Heart right ventricle (tissue), 16 donors: ENCODE measurements at regions not wholly inside any gene's neighbourhood (a gene's known extent, or its start where the extent isn't known, plus 50 kb on each side); places are given as distances from the start of the nearest gene placed in this dataset.

Experiments
- ATAC-seq, 8 donors: fragments of 200-7000 bp; cut with Tn5 transposase; one replicate each; pipeline ENCODE4 v1.9.1; 2020; ENCODE audit warnings: mild to moderate bottlenecking in 8 of 8, moderate library complexity in 8 of 8, moderate number of reproducible peaks in 1 of 8
- DNase-seq, 2 donors: peaks; one replicate each; pipeline ENCODE4 v3.0.0-alpha.2; 2020
- H3K27ac ChIP-seq, 10 donors: fragments of 200-600 bp; sonication (generic) in 2 of 10; one replicate each; pipeline versions ENCODE4 v1.5.0 to v1.8.0; 2020 to 2022; ENCODE audit warnings: mild to moderate bottlenecking in 3 of 10
- H3K27me3 ChIP-seq, 7 donors: fragments of 200-600 bp; one replicate each; pipeline ENCODE4 v1.8.0; 2021 to 2022; ENCODE audit warnings: mild to moderate bottlenecking in 2 of 7
- H3K36me3 ChIP-seq, 9 donors: fragments of 200-600 bp; sonication (generic) in 1 of 9; one replicate each; pipeline versions ENCODE4 v1.5.0 to v1.8.0; 2020 to 2022; ENCODE audit warnings: mild to moderate bottlenecking in 2 of 9
- H3K4me1 ChIP-seq, 9 donors: fragments of 200-600 bp; sonication (generic) in 1 of 9; one replicate each; pipeline versions ENCODE4 v1.5.0 to v1.8.0; 2020 to 2022; ENCODE audit warnings: mild to moderate bottlenecking in 4 of 9
- H3K4me3 ChIP-seq, 10 donors: fragments of 200-600 bp; sonication (generic) in 2 of 10; one replicate each; pipeline versions ENCODE4 v1.5.0 to v1.8.0; 2020 to 2022; ENCODE audit warnings: mild to moderate bottlenecking in 7 of 10, moderate library complexity in 2 of 10
- H3K9me3 ChIP-seq, 11 donors: fragments of 200-600 bp in 10 of 11; sonication (generic) in 2 of 11; one replicate each; pipeline versions ENCODE4 v1.5.0 to v1.8.0; 2013 to 2022; ENCODE audit warnings: mild to moderate bottlenecking in 2 of 11, control low read depth in 1 of 11, moderate library complexity in 1 of 11
- WGBS, 2 donors: extraction: QIAGEN DNeasy Blood & Tissue Kit; methylation state at CpG; one replicate each; pipeline ENCODE4 v1.1.7; 2013; ENCODE audit warnings: inconsistent platforms in 1 of 2; 5-methylcytosine and 5-hydroxymethylcytosine counted together
- intact Hi-C, 10 donors: fragments of 100-400 bp; cut with DNase I; formaldehyde crosslinking; loops; one replicate each; pipeline versions ENCODE4 v1.11.1 to v1.14.2; 2022
- TF ChIP-seq, protein P1 (sequence below), 9 donors: fragments of 200-600 bp; sonication (generic) in 2 of 9; IDR thresholded peaks; one replicate each; pipeline versions ENCODE4 v1.5.0 to v1.8.0; 2021 to 2022; ENCODE audit warnings: antibody characterized with exemption in 9 of 9, mild to moderate bottlenecking in 5 of 9, moderate library complexity in 1 of 9
- donor health status: Arrhythmogenic right ventricular cardiomyopathy.
- donor health status: ischemic (EF 13 %, LVEDD 7.1; RV severe dilation, severe dysfunction).
- donor health status: healthy with polysubstance abuse.
- donor health status: DM: no; HTN: yes; CAD: no.
- donor health status: DM: no; HTN: no; CAD: no.
- donor health status: ischemic (EF 25% LVEDD 6.9; RV normal size, moderate dysfunction).
- donor health status: ischemic (EF 25% LVEDD 5.7; RV mildly dilated, moderate dysfunction).
- donor health status: healthy.
- donor health status: DM: yes; HTN: yes; CAD: no.
- donor health status: Ischemic cardiomyopathy.
- donor health status: ischemic (EF 35%, LVEDD 5.7; RV mildly dilated, moderate dysfunction).
- donor health status: nonischemic (EF 11% LVEDD 7.7; RV severe dilation, severe dysfunction).
- donor health status: DM: yes; HTN: yes; CAD: no.
- donor health status: PGD.
- donor health status: ischemic (EF 29% LVEDD 5.4; RV normal size, mild dysfunction).
- donor health status: nonischemic (EF 23%, LVEDD 6.1; RV moderate dilation, normal function).

- H3K4me3 ChIP-seq = no peak overlapping the region
- intact Hi-C loops = loop anchor here in 4 of 10 donors (5.0 to 10.0 kb wide), 4 partner anchors 911 to 1821 kb away; no protein-coding TSS in a partner anchor
- ATAC-seq (no peak), DNase-seq (no peak)
- WGBS, 2 donors = 84 to 91% methylated on average over 7 of the region's 7 CpGs
- no peaks in the 10 kb centered on the region for H3K36me3 ChIP-seq
- TF ChIP-seq, protein P1, sequence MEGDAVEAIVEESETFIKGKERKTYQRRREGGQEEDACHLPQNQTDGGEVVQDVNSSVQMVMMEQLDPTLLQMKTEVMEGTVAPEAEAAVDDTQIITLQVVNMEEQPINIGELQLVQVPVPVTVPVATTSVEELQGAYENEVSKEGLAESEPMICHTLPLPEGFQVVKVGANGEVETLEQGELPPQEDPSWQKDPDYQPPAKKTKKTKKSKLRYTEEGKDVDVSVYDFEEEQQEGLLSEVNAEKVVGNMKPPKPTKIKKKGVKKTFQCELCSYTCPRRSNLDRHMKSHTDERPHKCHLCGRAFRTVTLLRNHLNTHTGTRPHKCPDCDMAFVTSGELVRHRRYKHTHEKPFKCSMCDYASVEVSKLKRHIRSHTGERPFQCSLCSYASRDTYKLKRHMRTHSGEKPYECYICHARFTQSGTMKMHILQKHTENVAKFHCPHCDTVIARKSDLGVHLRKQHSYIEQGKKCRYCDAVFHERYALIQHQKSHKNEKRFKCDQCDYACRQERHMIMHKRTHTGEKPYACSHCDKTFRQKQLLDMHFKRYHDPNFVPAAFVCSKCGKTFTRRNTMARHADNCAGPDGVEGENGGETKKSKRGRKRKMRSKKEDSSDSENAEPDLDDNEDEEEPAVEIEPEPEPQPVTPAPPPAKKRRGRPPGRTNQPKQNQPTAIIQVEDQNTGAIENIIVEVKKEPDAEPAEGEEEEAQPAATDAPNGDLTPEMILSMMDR (IDR thresholded peaks at IDR 0.05) = no peak
- H3K27ac ChIP-seq = no peak overlapping the region
- H3K4me1 ChIP-seq = peaks cover 0 to 13% (median 9%) of the 10 kb centered on the region in 9 donors
- H3K9me3 ChIP-seq = no peaks in the 10 kb centered on the region
- H3K27me3 ChIP-seq = peaks cover 0 to 91% (median 76%) of the 10 kb centered on the region in 7 donors
Measured at GRCh38 chr1:98055457-98055856, 134.6 kb upstream of the DPYD start.

DNA sequence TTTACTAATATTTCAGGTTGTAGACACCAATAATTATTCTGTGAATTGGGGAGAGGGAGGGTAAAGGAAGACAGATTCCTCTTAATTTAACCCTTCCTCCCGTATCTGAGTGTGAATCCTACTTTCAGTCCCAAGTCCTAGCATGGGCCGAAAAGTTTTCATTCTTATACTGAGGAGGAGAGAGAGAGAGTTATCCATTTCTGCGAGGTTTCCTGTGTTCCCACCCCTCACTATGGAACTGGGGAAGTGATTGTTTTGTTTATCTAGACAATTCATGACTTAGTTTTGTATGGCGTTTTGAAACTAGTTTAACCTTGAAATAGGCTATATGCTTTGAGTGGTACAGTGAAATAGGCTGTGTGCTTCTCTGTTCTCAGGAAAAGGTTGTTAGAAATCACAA is 134.0 kb upstream of the DPYD start:
- 65% methylated on average over 4 of the region's 4 CpGs for WGBS, 2 donors

DNA sequence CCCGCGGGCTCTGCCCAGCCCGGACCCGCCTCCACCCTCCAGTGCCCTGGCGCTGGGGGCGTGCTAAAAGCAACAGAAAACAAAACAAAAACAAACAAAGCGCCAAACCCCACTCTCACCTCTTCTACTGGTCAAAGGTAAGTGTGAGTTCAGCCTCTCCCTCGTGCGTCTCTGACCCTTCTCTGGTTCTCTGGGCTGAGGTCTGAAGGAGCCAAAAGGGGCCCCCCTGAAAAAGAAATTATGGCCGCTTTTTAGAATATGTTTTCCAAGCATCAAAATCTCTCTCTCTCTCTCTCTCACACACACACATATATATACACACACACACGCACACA is 133.5 kb upstream of the DPYD start:
- intact Hi-C loops = loop anchor here in 8 of 10 donors (5.0 to 10.0 kb wide), 5 partner anchors 910 to 1820 kb away; no protein-coding TSS in a partner anchor
- Histone ChIP-seq H3K4me3 (peak overlapping the region in 9 of 10 donors; percentile 42 to 59 (median 56)), H3K4me1 (peaks cover 0 to 15% (median 10%) of the 10 kb centered on the region in 9 donors), H3K27me3 (peaks cover 0 to 96% (median 83%) of the 10 kb centered on the region in 7 donors), H3K36me3 (no peaks in the 10 kb centered on the region), H3K9me3 (no peaks in the 10 kb centered on the region), H3K27ac (no peak overlapping the region)
- DNase-seq (no peak), ATAC-seq (no peak)
- TF ChIP-seq, protein P1 (IDR thresholded peaks at IDR 0.05) = peak in 3 of 9 donors; percentile 3 to 22 (median 7)
- 18 to 22% methylated on average over 11 of the region's 11 CpGs for WGBS, 2 donors

More for the DNA sequence above, 134.0 kb upstream of the DPYD start:
- H3K4me1 ChIP-seq = peaks cover 0 to 13% (median 9%) of the 10 kb centered on the region in 9 donors
- H3K9me3 ChIP-seq = no peaks in the 10 kb centered on the region
- H3K27ac ChIP-seq = no peak overlapping the region
- intact Hi-C loops = loop anchor here in 9 of 10 donors (5.0 to 10.0 kb wide), 5 partner anchors 910 to 1820 kb away; no protein-coding TSS in a partner anchor
- TF ChIP-seq, protein P1 (IDR thresholded peaks at IDR 0.05) = no peak
- ATAC-seq (no peak), DNase-seq (no peak)
- H3K4me3 ChIP-seq = no peak overlapping the region
- no peaks in the 10 kb centered on the region for H3K36me3 ChIP-seq
- peaks cover 0 to 95% (median 80%) of the 10 kb centered on the region in 7 donors for H3K27me3 ChIP-seq

DNA sequence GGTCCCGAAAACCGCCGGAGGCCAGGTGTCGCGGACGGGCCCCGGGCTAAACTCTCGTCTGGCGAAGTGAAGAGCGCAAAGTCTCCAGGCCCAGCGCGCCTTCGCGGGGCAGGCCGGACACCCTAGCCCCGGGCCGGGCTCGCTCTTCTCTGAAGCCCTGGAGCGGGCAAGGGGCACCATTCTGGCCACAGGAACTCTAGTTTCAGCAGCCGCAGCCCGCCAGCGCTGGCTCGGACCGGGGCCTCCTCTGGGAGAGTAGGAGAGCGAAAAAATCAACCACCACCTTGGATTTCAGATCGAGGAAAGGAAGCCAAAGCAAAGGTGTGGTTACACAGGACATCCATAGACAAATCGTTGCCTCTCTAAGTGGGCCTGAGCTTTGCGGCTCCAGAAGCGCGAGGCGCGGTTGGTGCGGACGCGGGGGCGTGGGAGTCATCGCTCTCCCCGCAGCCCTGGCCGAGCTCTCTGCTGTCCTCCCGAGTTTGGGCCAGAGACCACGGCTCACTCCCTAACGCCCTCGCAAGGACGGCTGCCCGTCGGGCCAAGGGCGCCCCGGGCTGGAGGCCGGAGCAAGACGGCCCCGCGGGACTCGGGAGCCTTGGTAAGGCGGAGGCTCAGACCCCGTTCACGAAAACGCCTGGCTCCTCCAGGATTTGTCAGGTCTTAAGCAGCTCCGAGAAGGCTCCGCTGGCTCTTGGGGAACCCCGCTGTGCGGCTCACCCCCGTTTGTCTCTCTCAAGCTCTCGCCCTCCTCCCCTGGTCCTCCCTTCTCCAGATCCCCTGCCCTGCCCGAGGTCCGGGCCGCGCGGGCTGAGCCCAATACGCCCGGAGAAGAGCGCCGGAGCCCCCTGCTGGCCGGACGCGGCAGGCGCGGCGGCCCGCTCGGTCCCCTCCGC is 132.9 kb upstream of the DPYD start:
- DNase-seq (peak; percentile 18 to 65), ATAC-seq (peak; percentile 92 to 99 (median 96))
- Histone ChIP-seq H3K4me1 (peaks cover 0 to 20% (median 12%) of the 10 kb centered on the region in 9 donors), H3K9me3 (no peaks in the 10 kb centered on the region), H3K27ac (no peak overlapping the region), H3K36me3 (no peaks in the 10 kb centered on the region), H3K27me3 (peaks cover 0 to 96% (median 83%) of the 10 kb centered on the region in 7 donors), H3K4me3 (peak overlapping the region; percentile 7 to 59 (median 55))
- TF ChIP-seq, protein P1 (IDR thresholded peaks at IDR 0.05) = peak; percentile 83 to 97 (median 89)
- 0 to 1% methylated on average over 81 of the region's 81 CpGs for WGBS, 2 donors
- intact Hi-C loops = loop anchor here in 8 of 10 donors (5.0 to 10.0 kb wide), 5 partner anchors 909 to 1819 kb away; no protein-coding TSS in a partner anchor
